Sigmoid colon (tissue), 6 donors: ENCODE measurements at regions not wholly inside any gene's neighbourhood (a gene's known extent, or its start where the extent isn't known, plus 50 kb on each side); places are given as distances from the start of the nearest gene placed in this dataset.

ENCODE experiments used
- DNase-seq: peaks from one replicate; pipeline ENCODE4 v3.0.0-alpha.2; 2019
- H3K27ac ChIP-seq, 4 donors: fragments of 200-600 bp; sonication (generic); one replicate each; pipeline ENCODE4 v1.5.1; 2016 to 2019; ENCODE audit warnings: mild to moderate bottlenecking in 1 of 4
- H3K27me3 ChIP-seq, 3 donors: fragments of 200-600 bp; sonication (generic); one replicate each; pipeline ENCODE4 v1.5.1; 2019; ENCODE audit warnings: mild to moderate bottlenecking in 1 of 3
- H3K36me3 ChIP-seq, 4 donors: fragments of 200-600 bp; sonication (generic); one replicate each; pipeline ENCODE4 v1.5.1; 2016 to 2019
- H3K4me1 ChIP-seq, 4 donors: fragments of 200-600 bp; sonication (generic); one replicate each; pipeline ENCODE4 v1.5.1; 2017 to 2019
- H3K4me3 ChIP-seq, 4 donors: fragments of 200-600 bp; sonication (generic); one replicate each; pipeline ENCODE4 v1.5.1; 2017 to 2019; ENCODE audit warnings: mild to moderate bottlenecking in 2 of 4, moderate library complexity in 1 of 4
- H3K9me3 ChIP-seq, 4 donors: fragments of 200-600 bp in 3 of 4; sonication (generic) in 3 of 4; one replicate each; pipeline versions ENCODE4 v1.5.1 to v1.6.1; 2013 to 2019
- EP300 ChIP-seq, 4 donors: sonication (generic); formaldehyde crosslinking; IDR thresholded peaks; one replicate each; pipeline ENCODE4 v1.6.1; 2017; ENCODE audit warnings: antibody characterized with exemption in 4 of 4
- POLR2A ChIP-seq, 2 donors: fragments of 450-650 bp; IDR thresholded peaks; one replicate each; pipeline ENCODE4 v1.6.1; 2016; ENCODE audit warnings: antibody characterized with exemption in 2 of 2, mild to moderate bottlenecking in 2 of 2, moderate library complexity in 2 of 2
- POLR2AphosphoS5 ChIP-seq, 4 donors: sonication (generic); formaldehyde crosslinking; IDR thresholded peaks; one replicate each; pipeline ENCODE4 v1.6.1; 2017; ENCODE audit warnings: antibody characterized with exemption in 4 of 4
- WGBS, 2 donors: extraction: QIAGEN DNeasy Blood & Tissue Kit; methylation state at CpG; one replicate each; pipeline ENCODE4 v1.1.7; 2013; 5-methylcytosine and 5-hydroxymethylcytosine counted together
- intact Hi-C: fragments of 100-400 bp; cut with DNase I; formaldehyde crosslinking; loops from one replicate; pipeline ENCODE4 v1.15.1; 2023
- TF ChIP-seq, protein P1 (sequence below), 4 experiments: fragments of 450-650 bp in 3 of 4; fragments of 200-600 bp in 1 of 4; IDR thresholded peaks; one replicate each; pipeline ENCODE4 v1.5.1; 2016 to 2019; ENCODE audit warnings: antibody characterized with exemption in 4 of 4, mild to moderate bottlenecking in 3 of 4, moderate library complexity in 2 of 4
- donor health status: healthy with polysubstance abuse.
- donor health status: healthy.

DNA sequence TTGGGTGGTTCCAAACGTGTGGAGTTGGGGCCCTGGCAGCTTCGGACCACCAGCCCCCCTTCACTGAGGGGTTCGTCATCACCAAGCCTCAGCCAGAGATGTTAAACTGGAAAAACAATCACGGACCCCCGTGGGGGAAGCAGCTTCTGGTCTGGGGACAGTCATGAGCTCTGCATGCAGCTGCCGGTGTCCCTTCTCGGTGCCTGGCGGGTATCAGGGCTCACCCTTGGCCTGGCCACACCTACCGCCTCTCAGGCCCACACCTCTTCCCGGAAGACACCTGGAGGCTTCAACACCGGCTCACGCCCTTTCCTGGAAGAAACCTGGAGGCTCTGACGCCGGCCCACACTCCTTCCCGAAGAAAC, 77.8 kb upstream of the BHLHE23 start:
- Histone ChIP-seq H3K27me3 (peaks cover 0 to 81% (median 30%) of the 10 kb centered on the region in 3 donors), H3K4me1 (no peaks in the 10 kb centered on the region), H3K36me3 (no peaks in the 10 kb centered on the region), H3K4me3 (no peak overlapping the region), H3K27ac (no peak overlapping the region), H3K9me3 (peaks cover 0 to 2% (median 0%) of the 10 kb centered on the region in 4 donors)
- 39 to 67% methylated on average over 15 of the region's 15 CpGs for whole genome bisulfite sequencing, 2 donors
- TF ChIP-seq EP300 (IDR thresholded peaks at IDR 0.05) = no peak
- peak; percentile 30 for DNase-seq
- intact Hi-C loops = no loop called here

DNA sequence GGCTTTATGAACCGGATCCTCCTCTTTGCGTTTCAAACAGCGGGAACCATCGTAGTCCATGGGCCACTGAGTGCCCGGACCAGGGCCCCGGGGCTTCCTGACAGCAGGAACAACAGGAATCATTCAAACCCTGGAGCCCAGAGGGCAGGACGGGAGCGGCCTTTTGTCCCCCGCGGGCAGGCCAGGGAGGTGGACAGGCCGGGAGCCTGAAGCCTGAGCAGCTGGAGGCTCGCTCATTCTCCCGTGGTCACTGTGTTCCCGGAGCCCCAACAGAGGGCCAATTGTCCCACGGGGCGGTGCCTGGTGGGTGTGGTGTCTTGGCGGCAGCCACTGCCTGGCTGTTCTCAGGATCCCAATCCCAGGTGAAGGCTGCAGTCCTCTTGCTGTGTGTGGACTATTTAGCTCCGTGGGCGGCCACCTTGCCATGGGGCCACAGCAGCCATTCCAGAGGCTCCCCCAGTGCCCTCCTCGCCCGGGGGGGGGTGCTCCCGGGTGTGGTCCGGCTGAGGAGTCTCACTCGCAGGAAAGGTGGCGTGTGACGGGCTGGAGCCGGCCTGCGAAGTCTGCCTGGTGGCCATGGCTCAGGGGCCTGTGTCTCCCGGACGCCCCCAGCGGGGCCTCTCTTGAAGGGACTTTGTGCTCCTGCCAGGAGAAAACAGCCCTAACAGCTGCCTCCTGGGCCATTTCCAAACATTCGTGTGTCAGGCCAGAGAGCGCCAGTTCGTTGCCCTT, 77.2 kb upstream of the BHLHE23 start:
- intact Hi-C loops = no loop called here
- peaks cover 0 to 75% (median 30%) of the 10 kb centered on the region in 3 donors for H3K27me3 ChIP-seq
- TF ChIP-seq, protein P1, sequence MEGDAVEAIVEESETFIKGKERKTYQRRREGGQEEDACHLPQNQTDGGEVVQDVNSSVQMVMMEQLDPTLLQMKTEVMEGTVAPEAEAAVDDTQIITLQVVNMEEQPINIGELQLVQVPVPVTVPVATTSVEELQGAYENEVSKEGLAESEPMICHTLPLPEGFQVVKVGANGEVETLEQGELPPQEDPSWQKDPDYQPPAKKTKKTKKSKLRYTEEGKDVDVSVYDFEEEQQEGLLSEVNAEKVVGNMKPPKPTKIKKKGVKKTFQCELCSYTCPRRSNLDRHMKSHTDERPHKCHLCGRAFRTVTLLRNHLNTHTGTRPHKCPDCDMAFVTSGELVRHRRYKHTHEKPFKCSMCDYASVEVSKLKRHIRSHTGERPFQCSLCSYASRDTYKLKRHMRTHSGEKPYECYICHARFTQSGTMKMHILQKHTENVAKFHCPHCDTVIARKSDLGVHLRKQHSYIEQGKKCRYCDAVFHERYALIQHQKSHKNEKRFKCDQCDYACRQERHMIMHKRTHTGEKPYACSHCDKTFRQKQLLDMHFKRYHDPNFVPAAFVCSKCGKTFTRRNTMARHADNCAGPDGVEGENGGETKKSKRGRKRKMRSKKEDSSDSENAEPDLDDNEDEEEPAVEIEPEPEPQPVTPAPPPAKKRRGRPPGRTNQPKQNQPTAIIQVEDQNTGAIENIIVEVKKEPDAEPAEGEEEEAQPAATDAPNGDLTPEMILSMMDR (IDR thresholded peaks at IDR 0.05) = no peak
- TF ChIP-seq POLR2AphosphoS5 (IDR thresholded peaks at IDR 0.05) (no peak), POLR2A (IDR thresholded peaks at IDR 0.05) (no peak), EP300 (IDR thresholded peaks at IDR 0.05) (no peak)
- H3K4me3 ChIP-seq = no peak overlapping the region
- H3K4me1 ChIP-seq = no peaks in the 10 kb centered on the region
- H3K36me3 ChIP-seq = no peaks in the 10 kb centered on the region
- DNase-seq = peak; percentile 41
- H3K9me3 ChIP-seq = peaks cover 0 to 4% (median 2%) of the 10 kb centered on the region in 4 donors
- H3K27ac ChIP-seq = no peak overlapping the region
- 51 to 76% methylated on average over 34 of the region's 34 CpGs for WGBS, 2 donors

DNA sequence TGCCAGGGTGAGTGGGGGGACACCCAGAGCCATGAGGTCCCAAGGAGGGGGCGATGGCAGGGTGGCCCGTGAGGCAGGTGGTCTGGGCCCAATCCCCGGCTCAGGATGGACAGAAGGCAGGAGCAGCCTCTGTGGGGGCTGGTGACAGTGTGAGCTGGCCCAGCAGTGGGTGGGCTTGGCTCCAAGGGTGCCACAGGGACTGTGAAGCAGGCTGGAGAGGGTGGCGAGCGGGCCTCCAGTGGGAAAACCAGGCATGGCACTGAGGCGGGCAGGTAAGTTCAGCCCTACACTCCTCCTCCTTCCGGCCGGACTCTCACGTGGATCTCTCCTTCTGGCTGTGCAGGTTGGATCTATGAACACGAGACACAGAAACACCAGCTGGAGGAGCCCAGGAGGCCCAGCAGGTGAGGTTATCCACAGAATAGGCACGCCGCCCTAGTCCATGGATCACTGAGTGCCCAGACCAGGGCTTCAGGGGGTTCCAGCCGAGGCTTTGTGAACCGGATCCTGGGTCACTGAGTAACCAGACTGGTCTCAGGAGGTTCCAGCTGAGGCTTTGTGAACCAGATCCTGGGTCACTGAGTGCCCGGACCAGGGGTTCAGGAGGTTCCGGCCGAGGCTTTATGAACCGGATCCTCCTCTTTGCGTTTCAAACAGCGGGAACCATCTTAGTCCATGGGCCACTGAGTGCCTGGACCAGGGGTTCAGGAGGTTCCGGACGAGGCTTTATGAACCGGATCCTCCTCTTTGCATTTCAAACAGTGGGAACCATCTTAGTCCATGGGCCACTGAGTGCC, 76.4 kb upstream of the BHLHE23 start:
- peak; percentile 41 for DNase-seq
- Histone ChIP-seq H3K9me3 (peaks cover 0 to 10% (median 2%) of the 10 kb centered on the region in 4 donors), H3K4me3 (no peak overlapping the region), H3K4me1 (no peaks in the 10 kb centered on the region), H3K27ac (no peak overlapping the region), H3K36me3 (no peaks in the 10 kb centered on the region), H3K27me3 (peaks cover 0 to 67% (median 30%) of the 10 kb centered on the region in 3 donors)
- TF ChIP-seq POLR2AphosphoS5 (IDR thresholded peaks at IDR 0.05) (no peak), POLR2A (IDR thresholded peaks at IDR 0.05) (no peak), EP300 (IDR thresholded peaks at IDR 0.05) (no peak)
- TF ChIP-seq, protein P1 (IDR thresholded peaks at IDR 0.05) = no peak
- WGBS, 2 donors = 84 to 87% methylated on average over 23 of the region's 23 CpGs
- intact Hi-C loops = no loop called here

DNA sequence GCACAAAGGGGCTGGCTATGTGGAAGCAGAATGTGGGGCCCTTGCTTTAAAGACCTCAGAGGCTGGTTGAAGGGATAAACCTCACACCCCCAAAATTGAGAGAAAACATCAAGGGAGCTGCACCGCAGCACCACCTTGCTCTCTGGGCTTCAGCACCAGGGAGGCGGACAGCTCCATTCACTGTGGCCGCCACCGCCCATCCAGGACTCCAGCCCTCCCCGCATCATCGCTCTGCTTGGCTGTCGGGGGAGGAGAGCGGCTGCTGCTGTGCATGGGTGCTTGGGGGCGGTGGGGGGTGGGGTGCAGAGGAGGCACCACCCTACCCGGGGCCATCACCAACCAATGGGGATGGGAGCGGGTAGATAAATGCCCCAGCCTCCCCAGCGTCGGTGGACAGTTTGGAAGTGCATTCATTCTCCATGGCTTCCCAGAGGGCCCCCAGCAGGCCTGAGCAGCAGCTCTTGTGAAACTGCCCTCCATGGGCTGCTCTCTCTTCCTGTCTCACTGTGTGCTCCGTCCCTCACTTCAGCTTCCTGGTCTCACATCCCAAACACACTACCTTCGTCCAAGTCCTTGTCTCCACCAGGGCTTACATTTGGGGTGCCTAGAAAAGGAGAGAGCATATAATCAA, 75.7 kb upstream of the BHLHE23 start:
- Histone ChIP-seq H3K27ac (no peak overlapping the region), H3K4me1 (no peaks in the 10 kb centered on the region), H3K36me3 (no peaks in the 10 kb centered on the region), H3K27me3 (peaks cover 0 to 61% (median 30%) of the 10 kb centered on the region in 3 donors), H3K4me3 (no peak overlapping the region), H3K9me3 (peaks cover 0 to 13% (median 2%) of the 10 kb centered on the region in 4 donors)
- 13 to 25% methylated on average over 15 of the region's 15 CpGs for WGBS, 2 donors
- peak; percentile 41 for DNase-seq
- intact Hi-C loops = no loop called here
- TF ChIP-seq EP300 (IDR thresholded peaks at IDR 0.05) (no peak), POLR2AphosphoS5 (IDR thresholded peaks at IDR 0.05) (no peak), POLR2A (IDR thresholded peaks at IDR 0.05) (no peak)
- TF ChIP-seq, protein P1 (IDR thresholded peaks at IDR 0.05) = no peak

DNA sequence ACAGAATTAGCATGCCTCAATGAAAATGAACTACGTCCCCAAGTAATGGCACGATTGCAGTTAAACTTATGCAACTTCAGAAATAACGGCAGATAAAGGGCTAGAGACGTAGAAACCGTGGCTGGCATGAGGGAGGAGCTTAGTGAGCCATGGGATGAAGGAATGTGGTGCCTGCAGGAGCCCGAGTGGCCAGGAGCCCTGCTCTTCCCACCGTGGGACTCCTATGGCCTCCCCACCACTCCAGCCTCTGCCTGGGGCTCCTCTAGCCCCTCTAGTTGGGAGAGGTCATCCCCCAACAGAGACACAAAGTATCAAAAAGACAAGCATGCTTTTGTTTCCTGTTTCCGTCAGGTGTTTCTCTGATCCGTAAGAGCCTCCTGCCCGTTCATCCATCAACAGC, 75.1 kb upstream of the BHLHE23 start:
- Histone ChIP-seq H3K27ac (no peak overlapping the region), H3K4me3 (no peak overlapping the region), H3K4me1 (no peaks in the 10 kb centered on the region), H3K36me3 (no peaks in the 10 kb centered on the region), H3K27me3 (peaks cover 0 to 63% (median 30%) of the 10 kb centered on the region in 3 donors), H3K9me3 (peaks cover 0 to 15% (median 2%) of the 10 kb centered on the region in 4 donors)
- peak; percentile 33 for DNase-seq
- 51 to 53% methylated on average over 10 of the region's 10 CpGs for WGBS, 2 donors
- TF ChIP-seq, protein P1 (IDR thresholded peaks at IDR 0.05) = no peak
- TF ChIP-seq EP300 (IDR thresholded peaks at IDR 0.05) (no peak), POLR2AphosphoS5 (IDR thresholded peaks at IDR 0.05) (no peak), POLR2A (IDR thresholded peaks at IDR 0.05) (no peak)
- intact Hi-C loops = no loop called here
